BJ (cell line): ENCODE measurements at regions not wholly inside any gene's neighbourhood (a gene's known extent, or its start where the extent isn't known, plus 50 kb on each side); places are given as distances from the start of the nearest gene placed in this dataset.

Experiments used
- CTCF ChIA-PET: fragments of 350-600 bp; formaldehyde crosslinking; extraction: SDS; loops from one replicate; lab custom pipeline; 2021; ENCODE audit warnings: antibody characterized with exemption, inconsistent platforms; lab: Yijun Ruan, JAX
- POLR2A ChIA-PET: fragments of 300-600 bp; sonication (Branson Sonifier 250); formaldehyde crosslinking; extraction: SDS; loops from one replicate; lab custom pipeline; 2021; ENCODE audit warnings: antibody characterized with exemption; lab: Charles Lee
- DNase-seq: peaks from one replicate; pipeline ENCODE4 v3.0.0-alpha.2; 2011; ENCODE audit warnings: low read depth
- H3K27me3 ChIP-seq: 2 replicates; pipeline ENCODE4 v1.6.0; 2011; ENCODE audit warnings: low read length; ENCODE audit not compliant: control insufficient read depth, insufficient read depth
- H3K36me3 ChIP-seq: 2 replicates; pipeline ENCODE4 v1.5.1; 2011; ENCODE audit warnings: low read length; ENCODE audit not compliant: control insufficient read depth, insufficient read depth
- H3K4me3 ChIP-seq: 2 replicates; pipeline ENCODE4 v1.5.1; 2011; ENCODE audit warnings: low read depth, mild to moderate bottlenecking, control low read depth, low read length
- TF ChIP-seq, protein P1 (sequence below): IDR thresholded peaks from 2 replicates; pipeline ENCODE4 v1.5.1; 2011; ENCODE audit warnings: low read depth, mild to moderate bottlenecking, control low read depth, inconsistent platforms, low read length, moderate library complexity; ENCODE audit not compliant: insufficient read depth

DNA sequence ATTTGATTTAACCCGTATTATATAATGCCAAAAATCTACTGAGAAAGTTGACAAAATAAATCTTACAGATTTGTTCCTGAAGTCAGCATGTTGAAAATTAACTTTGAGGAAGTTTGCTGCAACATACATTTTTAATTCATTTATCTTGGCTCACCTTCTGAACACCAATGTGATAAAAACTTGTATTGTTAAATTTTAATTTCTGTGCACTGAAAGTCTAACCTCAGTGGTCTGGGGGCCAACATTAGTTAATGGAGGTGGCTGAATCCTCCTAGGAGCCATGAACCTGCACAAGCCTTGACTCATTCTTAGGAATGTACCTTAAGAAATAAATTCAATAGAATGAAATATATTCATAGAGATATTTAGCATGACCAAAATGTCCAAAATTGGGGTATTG, 95.3 kb downstream of the ADSS2 start:
- H3K36me3 ChIP-seq = no peaks in the 10 kb centered on the region
- H3K27me3 ChIP-seq = no peaks in the 10 kb centered on the region
- CTCF ChIA-PET = no interaction called here
- no peak overlapping the region for H3K4me3 ChIP-seq
- TF ChIP-seq, protein P1, sequence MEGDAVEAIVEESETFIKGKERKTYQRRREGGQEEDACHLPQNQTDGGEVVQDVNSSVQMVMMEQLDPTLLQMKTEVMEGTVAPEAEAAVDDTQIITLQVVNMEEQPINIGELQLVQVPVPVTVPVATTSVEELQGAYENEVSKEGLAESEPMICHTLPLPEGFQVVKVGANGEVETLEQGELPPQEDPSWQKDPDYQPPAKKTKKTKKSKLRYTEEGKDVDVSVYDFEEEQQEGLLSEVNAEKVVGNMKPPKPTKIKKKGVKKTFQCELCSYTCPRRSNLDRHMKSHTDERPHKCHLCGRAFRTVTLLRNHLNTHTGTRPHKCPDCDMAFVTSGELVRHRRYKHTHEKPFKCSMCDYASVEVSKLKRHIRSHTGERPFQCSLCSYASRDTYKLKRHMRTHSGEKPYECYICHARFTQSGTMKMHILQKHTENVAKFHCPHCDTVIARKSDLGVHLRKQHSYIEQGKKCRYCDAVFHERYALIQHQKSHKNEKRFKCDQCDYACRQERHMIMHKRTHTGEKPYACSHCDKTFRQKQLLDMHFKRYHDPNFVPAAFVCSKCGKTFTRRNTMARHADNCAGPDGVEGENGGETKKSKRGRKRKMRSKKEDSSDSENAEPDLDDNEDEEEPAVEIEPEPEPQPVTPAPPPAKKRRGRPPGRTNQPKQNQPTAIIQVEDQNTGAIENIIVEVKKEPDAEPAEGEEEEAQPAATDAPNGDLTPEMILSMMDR = no peak
- POLR2A ChIA-PET = no interaction called here
- no peak for DNase-seq
